SK-N-MC (cell line): ENCODE measurements at regions not wholly inside any gene's neighbourhood (a gene's known extent, or its start where the extent isn't known, plus 50 kb on each side); places are given as distances from the start of the nearest gene placed in this dataset.

Experiments
- EZH2 ChIP-seq: fragments of 200-600 bp; sonication (generic); IDR thresholded peaks from one replicate; pipeline ENCODE4 v1.6.1; 2017; ENCODE audit warnings: antibody characterized with exemption
- FOXP2 ChIP-seq: optimal IDR thresholded peaks from 2 replicates; pipeline ENCODE3; 2011; ENCODE audit warnings: mild to moderate bottlenecking, moderate library complexity; ENCODE audit not compliant: insufficient read depth; ENCODE audit errors: extremely low read length, control extremely low read depth
- POLR2AphosphoS5 ChIP-seq: IDR thresholded peaks from 2 replicates; pipeline ENCODE4 v1.6.1; 2012; ENCODE audit warnings: mild to moderate bottlenecking, low read depth, low read length, borderline replicate concordance

- no peak for TF ChIP-seq FOXP2
- no peak for TF ChIP-seq POLR2AphosphoS5
- TF ChIP-seq EZH2: no peak
Measured at GRCh38 chr2:225270053-225270452, 129.5 kb upstream of the NYAP2 start.
